ENCODE measurements at regions not wholly inside any gene's neighbourhood (a gene's known extent, or its start where the extent isn't known, plus 50 kb on each side); places are given as distances from the start of the nearest gene placed in this dataset.

DNA sequence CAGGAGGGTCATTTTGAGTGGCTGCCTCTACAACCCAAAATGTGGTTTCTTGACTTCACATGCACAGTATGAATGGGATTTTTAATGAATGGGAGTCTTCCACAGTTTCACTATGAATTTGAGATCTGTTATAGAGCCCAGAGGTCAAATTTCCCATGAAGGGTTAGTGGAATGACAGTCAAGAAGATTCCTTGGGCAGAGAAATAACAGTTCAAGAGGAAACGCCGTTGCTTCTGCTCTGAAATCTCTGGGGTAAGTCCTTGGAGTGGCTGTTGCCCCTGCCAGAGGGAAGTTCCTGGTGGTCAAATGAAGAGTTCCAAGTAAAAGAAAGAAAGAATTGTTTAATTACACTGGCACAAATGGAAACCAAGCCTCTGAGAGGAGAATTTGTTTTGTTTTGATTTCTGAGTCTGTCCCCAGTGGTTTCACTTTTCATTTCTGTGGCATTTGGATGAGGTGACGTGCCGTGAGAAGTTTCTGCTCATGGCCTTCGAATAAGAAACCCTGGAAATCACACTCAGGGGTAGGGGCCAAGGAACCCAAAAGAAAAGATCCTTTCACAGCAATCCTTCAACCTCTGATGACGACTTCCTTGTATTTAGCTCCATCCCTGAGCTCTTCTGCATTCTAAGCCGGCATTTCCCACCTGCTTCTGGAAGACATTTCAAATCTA lies 77.5 kb upstream of the IL12A start:
- Histone ChIP-seq H3K9ac (ENCODE audit: low read length) (no peak overlapping the region), H3K79me2 (ENCODE audit: insufficient read depth, low read length) (no peaks in the 10 kb centered on the region), H3K27ac (ENCODE audit: low read depth, low read length) (no peak overlapping the region), H3K9me2 (replicated peaks; ENCODE audit: insufficient read depth, low read length) (no peaks in the 10 kb centered on the region), H2AFZ (ENCODE audit: low read depth, low read length, severe bottlenecking) (no peak overlapping the region), H3K36me3 (ENCODE audit: low read length) (no peaks in the 10 kb centered on the region), H3K27me3 (ENCODE audit: low read length) (no peaks in the 10 kb centered on the region), H3K4me3 (ENCODE audit: insufficient read depth, low read length, poor library complexity, severe bottlenecking) (no peak overlapping the region), H3F3A (ENCODE audit: insufficient read depth) (no peaks in the 10 kb centered on the region), H3K9me3 (ENCODE audit: insufficient read depth, low read length) (no peaks in the 10 kb centered on the region), H4K20me1 (ENCODE audit: low read depth, low read length) (no peaks in the 10 kb centered on the region), H3K4me2 (ENCODE audit: low read depth, low read length, poor library complexity, severe bottlenecking) (no peak overlapping the region)
- TF ChIP-seq EZH2phosphoT487 (conservative IDR thresholded peaks at IDR 0.05; ENCODE audit: low read length) = no peak
- TF ChIP-seq, protein P1, sequence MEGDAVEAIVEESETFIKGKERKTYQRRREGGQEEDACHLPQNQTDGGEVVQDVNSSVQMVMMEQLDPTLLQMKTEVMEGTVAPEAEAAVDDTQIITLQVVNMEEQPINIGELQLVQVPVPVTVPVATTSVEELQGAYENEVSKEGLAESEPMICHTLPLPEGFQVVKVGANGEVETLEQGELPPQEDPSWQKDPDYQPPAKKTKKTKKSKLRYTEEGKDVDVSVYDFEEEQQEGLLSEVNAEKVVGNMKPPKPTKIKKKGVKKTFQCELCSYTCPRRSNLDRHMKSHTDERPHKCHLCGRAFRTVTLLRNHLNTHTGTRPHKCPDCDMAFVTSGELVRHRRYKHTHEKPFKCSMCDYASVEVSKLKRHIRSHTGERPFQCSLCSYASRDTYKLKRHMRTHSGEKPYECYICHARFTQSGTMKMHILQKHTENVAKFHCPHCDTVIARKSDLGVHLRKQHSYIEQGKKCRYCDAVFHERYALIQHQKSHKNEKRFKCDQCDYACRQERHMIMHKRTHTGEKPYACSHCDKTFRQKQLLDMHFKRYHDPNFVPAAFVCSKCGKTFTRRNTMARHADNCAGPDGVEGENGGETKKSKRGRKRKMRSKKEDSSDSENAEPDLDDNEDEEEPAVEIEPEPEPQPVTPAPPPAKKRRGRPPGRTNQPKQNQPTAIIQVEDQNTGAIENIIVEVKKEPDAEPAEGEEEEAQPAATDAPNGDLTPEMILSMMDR (IDR thresholded peaks at IDR 0.05; ENCODE audit: insufficient read depth, low read length, poor library complexity, severe bottlenecking) = no peak

DNA sequence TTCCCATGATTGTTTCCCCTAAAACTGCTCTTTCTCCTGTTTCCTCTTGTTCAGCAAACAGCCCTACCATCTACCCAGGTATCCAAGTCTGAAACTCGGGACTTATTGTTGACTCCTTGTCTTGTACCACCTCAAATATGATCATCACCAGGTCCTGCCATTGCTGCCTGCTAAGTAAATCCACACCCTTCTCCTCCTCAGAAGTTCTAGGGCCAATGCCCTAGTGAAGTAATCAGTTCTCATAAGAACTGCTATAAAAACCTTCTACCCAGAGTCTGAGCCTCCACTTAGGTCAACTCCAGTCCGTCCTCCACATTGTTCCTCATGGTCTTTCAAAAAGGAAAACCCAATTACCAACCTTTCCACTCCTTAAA lies 77.0 kb upstream of the IL12A start:
- H2AFZ ChIP-seq (ENCODE audit: low read depth, low read length, severe bottlenecking) = no peak overlapping the region

DNA sequence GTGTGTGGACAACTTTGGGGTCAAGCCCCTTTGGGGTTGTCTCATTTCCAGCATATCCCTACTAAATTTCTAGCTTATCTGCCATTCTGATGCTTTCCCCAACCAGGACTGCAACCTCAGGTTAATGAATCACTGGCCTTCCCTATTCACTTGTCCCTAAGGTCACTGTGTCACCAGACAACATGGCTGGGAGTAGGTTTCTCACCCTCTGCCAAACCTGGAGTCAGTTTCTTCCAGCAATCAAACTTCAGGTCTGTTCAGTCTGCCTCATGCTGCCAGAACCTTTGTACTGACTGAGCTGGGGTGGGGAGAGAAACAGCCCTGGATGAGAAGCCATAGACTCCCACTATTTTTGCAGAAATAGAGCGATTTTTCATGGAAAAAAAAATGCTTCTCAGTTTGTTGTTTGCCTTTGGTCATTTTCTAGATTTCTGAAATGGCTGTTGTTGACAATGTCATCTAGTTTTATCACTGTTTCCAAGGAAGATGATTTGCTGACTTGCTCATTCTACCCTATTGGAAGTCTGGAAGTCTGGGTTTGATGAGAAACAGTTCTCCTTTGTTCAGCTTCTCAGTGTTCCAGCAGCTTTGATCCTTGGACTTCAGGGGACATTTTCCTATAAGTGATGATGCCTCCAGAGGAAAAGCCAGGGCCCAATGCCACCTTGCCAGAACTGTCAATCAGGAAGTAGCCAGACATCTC lies 74.8 kb upstream of the IL12A start:
- no peak overlapping the region for H3K9ac ChIP-seq (ENCODE audit: low read length)
- no peaks in the 10 kb centered on the region for H4K20me1 ChIP-seq (ENCODE audit: low read depth, low read length)
- no peak overlapping the region for H2AFZ ChIP-seq (ENCODE audit: low read depth, low read length, severe bottlenecking)
- TF ChIP-seq, protein P1 (IDR thresholded peaks at IDR 0.05; ENCODE audit: insufficient read depth, low read length, poor library complexity, severe bottlenecking) = no peak
- TF ChIP-seq EZH2phosphoT487 (conservative IDR thresholded peaks at IDR 0.05; ENCODE audit: low read length) = no peak
- no peaks in the 10 kb centered on the region for H3F3A ChIP-seq (ENCODE audit: insufficient read depth)
- H3K79me2 ChIP-seq (ENCODE audit: insufficient read depth, low read length) = no peaks in the 10 kb centered on the region
- H3K4me2 ChIP-seq (ENCODE audit: low read depth, low read length, poor library complexity, severe bottlenecking) = no peak overlapping the region
- no peak overlapping the region for H3K27ac ChIP-seq (ENCODE audit: low read depth, low read length)
- H3K4me3 ChIP-seq (ENCODE audit: insufficient read depth, low read length, poor library complexity, severe bottlenecking) = no peak overlapping the region
- no peaks in the 10 kb centered on the region for H3K9me3 ChIP-seq (ENCODE audit: insufficient read depth, low read length)
- H3K9me2 ChIP-seq (replicated peaks; ENCODE audit: insufficient read depth, low read length) = no peaks in the 10 kb centered on the region
- H3K36me3 ChIP-seq (ENCODE audit: low read length) = no peaks in the 10 kb centered on the region
- no peaks in the 10 kb centered on the region for H3K27me3 ChIP-seq (ENCODE audit: low read length)

More for the DNA sequence above, 77.0 kb upstream of the IL12A start:
- no peaks in the 10 kb centered on the region for H4K20me1 ChIP-seq (ENCODE audit: low read depth, low read length)
- TF ChIP-seq, protein P1 (IDR thresholded peaks at IDR 0.05; ENCODE audit: insufficient read depth, low read length, poor library complexity, severe bottlenecking) = no peak
- no peak overlapping the region for H3K4me2 ChIP-seq (ENCODE audit: low read depth, low read length, poor library complexity, severe bottlenecking)
- H3K9me2 ChIP-seq (replicated peaks; ENCODE audit: insufficient read depth, low read length) = no peaks in the 10 kb centered on the region
- H3K27me3 ChIP-seq (ENCODE audit: low read length) = no peaks in the 10 kb centered on the region
- H3K27ac ChIP-seq (ENCODE audit: low read depth, low read length) = no peak overlapping the region
- H3K9me3 ChIP-seq (ENCODE audit: insufficient read depth, low read length) = no peaks in the 10 kb centered on the region
- no peak overlapping the region for H3K9ac ChIP-seq (ENCODE audit: low read length)
- H3K4me3 ChIP-seq (ENCODE audit: insufficient read depth, low read length, poor library complexity, severe bottlenecking) = no peak overlapping the region
- H3K36me3 ChIP-seq (ENCODE audit: low read length) = no peaks in the 10 kb centered on the region
- H3F3A ChIP-seq (ENCODE audit: insufficient read depth) = no peaks in the 10 kb centered on the region
- H3K79me2 ChIP-seq (ENCODE audit: insufficient read depth, low read length) = no peaks in the 10 kb centered on the region

All from SU-DHL-6 (cell line).